Panc1 (cell line): ENCODE measurements at regions not wholly inside any gene's neighbourhood (a gene's known extent, or its start where the extent isn't known, plus 50 kb on each side); places are given as distances from the start of the nearest gene placed in this dataset.

Experiments used
- ATAC-seq: fragments of 200-7000 bp; cut with Tn5 transposase; 2 replicates; pipeline ENCODE4 v1.9.1; 2020; ENCODE audit warnings: mild to moderate bottlenecking, moderate library complexity
- BruUV-seq: library from RNA; stranded (reverse); fragments of 400-500 nt; replicated peaks from 2 replicates; lab custom pipeline; 2021; lab: Mats Ljungman, UMichigan
- CTCF ChIA-PET: fragments of 300-600 bp; sonication (Branson Sonifier 250); formaldehyde crosslinking; loops from one replicate; lab custom pipeline; 2022; ENCODE audit warnings: antibody characterized with exemption; lab: Charles Lee
- POLR2A ChIA-PET: fragments of 300-600 bp; sonication (Branson Sonifier 250); formaldehyde crosslinking; loops from one replicate; lab custom pipeline; 2022; ENCODE audit warnings: antibody characterized with exemption; lab: Charles Lee
- DNase-seq: peaks from one replicate; pipeline ENCODE4 v3.0.0-alpha.2; 2010; ENCODE audit warnings: low read depth, low spot score
- H3K27ac ChIP-seq: 2 replicates; pipeline ENCODE4 v1.5.1; 2011; ENCODE audit warnings: mild to moderate bottlenecking, low read length, inconsistent platforms
- H3K27me3 ChIP-seq: fragments of 200-500 bp; sonication (Bioruptor generic); 2 replicates; pipeline ENCODE4 v1.6.0; 2014; ENCODE audit warnings: low read length, inconsistent platforms; ENCODE audit not compliant: control insufficient read depth, insufficient read depth
- H3K36me3 ChIP-seq: fragments of 200-500 bp; sonication (Bioruptor generic); 2 replicates; pipeline ENCODE4 v1.5.1; 2014; ENCODE audit warnings: inconsistent platforms, mild to moderate bottlenecking, low read length, moderate library complexity; ENCODE audit not compliant: control insufficient read depth, insufficient read depth
- H3K4me1 ChIP-seq: 2 replicates; pipeline ENCODE4 v1.5.1; 2011; ENCODE audit warnings: inconsistent platforms, mild to moderate bottlenecking, low read length, moderate library complexity; ENCODE audit not compliant: control insufficient read depth, insufficient read depth
- H3K4me3 ChIP-seq, 2 experiments: 2 replicates each; pipeline ENCODE4 v1.5.1; 2011 to 2012; ENCODE audit warnings: low read depth in 2 of 2, low read length in 2 of 2, mild to moderate bottlenecking in 2 of 2, inconsistent platforms in 1 of 2, moderate library complexity in 1 of 2
- H3K9me3 ChIP-seq: fragments of 200-500 bp; sonication (Bioruptor generic); 2 replicates; pipeline ENCODE4 v1.5.1; 2014; ENCODE audit warnings: low read depth, mild to moderate bottlenecking, inconsistent platforms, low read length, moderate library complexity; ENCODE audit not compliant: control insufficient read depth, insufficient read depth
- CTCF ChIP-seq: fragments of 450-650 bp; IDR thresholded peaks from 2 replicates; pipeline ENCODE4 v1.5.1; 2017; ENCODE audit warnings: mild to moderate bottlenecking
- POLR2AphosphoS5 ChIP-seq: IDR thresholded peaks from 2 replicates; pipeline ENCODE4 v1.6.1; 2012; ENCODE audit warnings: mild to moderate bottlenecking, low read depth, low read length, moderate library complexity
- SIN3A ChIP-seq: IDR thresholded peaks from 2 replicates; pipeline ENCODE4 v1.6.1; 2012; ENCODE audit warnings: low read depth, mild to moderate bottlenecking, low read length, moderate library complexity, borderline replicate concordance; ENCODE audit not compliant: insufficient read depth
- TCF7L2 ChIP-seq: IDR thresholded peaks from 2 replicates; pipeline ENCODE4 v1.6.1; 2011; ENCODE audit warnings: mild to moderate bottlenecking, low read depth, low read length, inconsistent platforms
- in situ Hi-C: cut with HindIII; loops from 2 replicates; pipeline ENCODE4 v1.10.0; 2016; ENCODE audit warnings: low sequenced_read_pairs, low pct_unique_long_range_greater_than_20kb
- intact Hi-C: fragments of 100-400 bp; cut with micrococcal nuclease; formaldehyde crosslinking; loops from one replicate; pipeline ENCODE4 v1.10.0; 2022; ENCODE audit not compliant: unreplicated experiment
- TF ChIP-seq, protein P1 (sequence below), 2 experiments: IDR thresholded peaks; 2 replicates each; pipeline ENCODE4 v1.6.1; 2011 to 2012; ENCODE audit warnings: low read depth in 2 of 2, control low read depth in 1 of 2, low read length in 1 of 2, mild to moderate bottlenecking in 1 of 2, moderate library complexity in 1 of 2; ENCODE audit not compliant: insufficient read depth in 1 of 2

DNA sequence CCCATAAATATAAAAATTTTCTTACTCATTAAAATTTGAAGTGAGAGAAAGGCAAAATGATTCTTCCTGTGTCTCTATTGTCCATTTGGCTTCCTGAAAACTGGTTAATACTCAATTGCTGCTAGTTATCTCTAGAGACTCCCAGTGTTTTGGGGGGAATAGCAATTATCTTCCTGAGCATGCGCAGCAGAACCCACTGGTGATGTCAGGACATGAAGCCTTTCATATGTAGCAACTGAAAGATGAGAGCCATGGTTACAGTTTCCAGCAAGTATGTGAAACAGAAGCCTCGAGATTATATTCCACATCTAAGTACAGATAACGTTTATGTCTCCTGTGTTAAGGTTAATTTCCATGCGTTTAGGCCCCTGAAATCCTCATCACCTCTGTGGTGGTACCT lies 254.3 kb upstream of the FIGN start:
- no peak for ATAC-seq
- Histone ChIP-seq H3K4me3 (no peak overlapping the region), H3K27me3 (no peaks in the 10 kb centered on the region), H3K27ac (no peak overlapping the region), H3K9me3 (no peaks in the 10 kb centered on the region), H3K4me1 (no peaks in the 10 kb centered on the region), H3K36me3 (no peaks in the 10 kb centered on the region)
- in situ Hi-C loops (no loop called here), intact Hi-C loops (no loop called here)
- POLR2A ChIA-PET: no interaction called here
- no peak for DNase-seq
- BruUV-seq: no TSS peak
- TF ChIP-seq POLR2AphosphoS5 (no peak), SIN3A (no peak), TCF7L2 (no peak), CTCF (no peak)
- TF ChIP-seq, protein P1, sequence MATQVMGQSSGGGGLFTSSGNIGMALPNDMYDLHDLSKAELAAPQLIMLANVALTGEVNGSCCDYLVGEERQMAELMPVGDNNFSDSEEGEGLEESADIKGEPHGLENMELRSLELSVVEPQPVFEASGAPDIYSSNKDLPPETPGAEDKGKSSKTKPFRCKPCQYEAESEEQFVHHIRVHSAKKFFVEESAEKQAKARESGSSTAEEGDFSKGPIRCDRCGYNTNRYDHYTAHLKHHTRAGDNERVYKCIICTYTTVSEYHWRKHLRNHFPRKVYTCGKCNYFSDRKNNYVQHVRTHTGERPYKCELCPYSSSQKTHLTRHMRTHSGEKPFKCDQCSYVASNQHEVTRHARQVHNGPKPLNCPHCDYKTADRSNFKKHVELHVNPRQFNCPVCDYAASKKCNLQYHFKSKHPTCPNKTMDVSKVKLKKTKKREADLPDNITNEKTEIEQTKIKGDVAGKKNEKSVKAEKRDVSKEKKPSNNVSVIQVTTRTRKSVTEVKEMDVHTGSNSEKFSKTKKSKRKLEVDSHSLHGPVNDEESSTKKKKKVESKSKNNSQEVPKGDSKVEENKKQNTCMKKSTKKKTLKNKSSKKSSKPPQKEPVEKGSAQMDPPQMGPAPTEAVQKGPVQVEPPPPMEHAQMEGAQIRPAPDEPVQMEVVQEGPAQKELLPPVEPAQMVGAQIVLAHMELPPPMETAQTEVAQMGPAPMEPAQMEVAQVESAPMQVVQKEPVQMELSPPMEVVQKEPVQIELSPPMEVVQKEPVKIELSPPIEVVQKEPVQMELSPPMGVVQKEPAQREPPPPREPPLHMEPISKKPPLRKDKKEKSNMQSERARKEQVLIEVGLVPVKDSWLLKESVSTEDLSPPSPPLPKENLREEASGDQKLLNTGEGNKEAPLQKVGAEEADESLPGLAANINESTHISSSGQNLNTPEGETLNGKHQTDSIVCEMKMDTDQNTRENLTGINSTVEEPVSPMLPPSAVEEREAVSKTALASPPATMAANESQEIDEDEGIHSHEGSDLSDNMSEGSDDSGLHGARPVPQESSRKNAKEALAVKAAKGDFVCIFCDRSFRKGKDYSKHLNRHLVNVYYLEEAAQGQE (IDR thresholded peaks at IDR 0.05; ENCODE audit: insufficient read depth in 1 of 2, low read depth in 2 of 2, low read length in 1 of 2): no peak
- CTCF ChIA-PET: no interaction called here

DNA sequence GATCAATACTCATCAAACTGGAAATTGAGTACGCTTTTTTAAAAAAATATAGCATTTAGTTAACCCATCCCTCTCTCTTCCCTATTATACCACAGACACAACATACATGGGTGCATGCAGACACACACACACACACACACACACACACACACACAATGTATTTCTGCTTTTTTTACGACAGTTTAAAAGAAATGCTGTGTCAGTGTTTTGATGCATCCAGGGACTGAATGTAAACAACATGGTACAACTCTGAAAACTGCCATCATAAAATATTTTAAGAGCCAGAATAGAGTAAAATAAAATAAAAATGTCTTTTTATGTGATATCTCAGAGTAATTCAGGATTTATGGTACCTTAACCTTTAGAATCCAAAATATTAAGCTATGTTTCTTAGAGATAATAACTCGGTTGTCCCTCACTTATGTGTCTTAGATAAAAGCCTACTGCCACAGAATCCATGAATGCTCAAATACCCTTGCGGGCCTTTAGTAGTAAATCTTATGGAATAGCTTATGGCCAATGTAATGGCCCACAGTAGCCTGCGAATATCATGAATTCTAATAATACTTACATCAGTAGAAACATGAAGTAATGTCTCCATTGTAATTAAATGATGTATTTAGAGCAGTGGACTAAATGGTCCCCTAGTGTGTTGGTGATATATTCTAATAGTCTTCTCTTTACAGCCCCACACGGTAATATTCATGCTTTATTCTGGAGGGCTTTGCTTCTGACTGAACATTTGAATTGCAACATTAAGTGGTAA lies 251.6 kb upstream of the FIGN start:
- Histone ChIP-seq H3K36me3 (no peaks in the 10 kb centered on the region), H3K27ac (no peak overlapping the region), H3K4me1 (no peaks in the 10 kb centered on the region), H3K27me3 (no peaks in the 10 kb centered on the region), H3K4me3 (no peak overlapping the region), H3K9me3 (no peaks in the 10 kb centered on the region)
- ATAC-seq (no peak), DNase-seq (no peak)
- intact Hi-C loops (no loop called here), in situ Hi-C loops (no loop called here)
- TF ChIP-seq, protein P1 (IDR thresholded peaks at IDR 0.05; ENCODE audit: insufficient read depth in 1 of 2, low read depth in 2 of 2, low read length in 1 of 2): no peak
- TF ChIP-seq POLR2AphosphoS5 (no peak), SIN3A (no peak), TCF7L2 (no peak), CTCF (no peak)
- CTCF ChIA-PET: no interaction called here
- POLR2A ChIA-PET: no interaction called here
- no TSS peak for BruUV-seq
